Sigmoid colon (tissue), 4 donors: ENCODE measurements at regions not wholly inside any gene's neighbourhood (a gene's known extent, or its start where the extent isn't known, plus 50 kb on each side); places are given as distances from the start of the nearest gene placed in this dataset.

ENCODE experiments used
- EP300 ChIP-seq, 4 donors: sonication (generic); formaldehyde crosslinking; IDR thresholded peaks; one replicate each; pipeline ENCODE4 v1.6.1; 2017; ENCODE audit warnings: antibody characterized with exemption in 4 of 4
- POLR2A ChIP-seq, 2 donors: fragments of 450-650 bp; IDR thresholded peaks; one replicate each; pipeline ENCODE4 v1.6.1; 2016; ENCODE audit warnings: antibody characterized with exemption in 2 of 2, mild to moderate bottlenecking in 2 of 2, moderate library complexity in 2 of 2
- POLR2AphosphoS5 ChIP-seq, 4 donors: sonication (generic); formaldehyde crosslinking; IDR thresholded peaks; one replicate each; pipeline ENCODE4 v1.6.1; 2017; ENCODE audit warnings: antibody characterized with exemption in 4 of 4
- TF ChIP-seq, protein P1 (sequence below), 4 experiments: fragments of 450-650 bp in 3 of 4; fragments of 200-600 bp in 1 of 4; IDR thresholded peaks; one replicate each; pipeline ENCODE4 v1.5.1; 2016 to 2019; ENCODE audit warnings: antibody characterized with exemption in 4 of 4, mild to moderate bottlenecking in 3 of 4, moderate library complexity in 2 of 4

GRCh38 chr3:117366574-117366973, 657.0 kb downstream of the TUSC7 start:
- TF ChIP-seq EP300 (IDR thresholded peaks at IDR 0.05) (no peak), POLR2A (IDR thresholded peaks at IDR 0.05) (no peak), POLR2AphosphoS5 (IDR thresholded peaks at IDR 0.05) (no peak)
- TF ChIP-seq, protein P1, sequence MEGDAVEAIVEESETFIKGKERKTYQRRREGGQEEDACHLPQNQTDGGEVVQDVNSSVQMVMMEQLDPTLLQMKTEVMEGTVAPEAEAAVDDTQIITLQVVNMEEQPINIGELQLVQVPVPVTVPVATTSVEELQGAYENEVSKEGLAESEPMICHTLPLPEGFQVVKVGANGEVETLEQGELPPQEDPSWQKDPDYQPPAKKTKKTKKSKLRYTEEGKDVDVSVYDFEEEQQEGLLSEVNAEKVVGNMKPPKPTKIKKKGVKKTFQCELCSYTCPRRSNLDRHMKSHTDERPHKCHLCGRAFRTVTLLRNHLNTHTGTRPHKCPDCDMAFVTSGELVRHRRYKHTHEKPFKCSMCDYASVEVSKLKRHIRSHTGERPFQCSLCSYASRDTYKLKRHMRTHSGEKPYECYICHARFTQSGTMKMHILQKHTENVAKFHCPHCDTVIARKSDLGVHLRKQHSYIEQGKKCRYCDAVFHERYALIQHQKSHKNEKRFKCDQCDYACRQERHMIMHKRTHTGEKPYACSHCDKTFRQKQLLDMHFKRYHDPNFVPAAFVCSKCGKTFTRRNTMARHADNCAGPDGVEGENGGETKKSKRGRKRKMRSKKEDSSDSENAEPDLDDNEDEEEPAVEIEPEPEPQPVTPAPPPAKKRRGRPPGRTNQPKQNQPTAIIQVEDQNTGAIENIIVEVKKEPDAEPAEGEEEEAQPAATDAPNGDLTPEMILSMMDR (IDR thresholded peaks at IDR 0.05), result no peak
